C4-2B (cell line): ENCODE measurements at regions not wholly inside any gene's neighbourhood (a gene's known extent, or its start where the extent isn't known, plus 50 kb on each side); places are given as distances from the start of the nearest gene placed in this dataset.

Source experiments
- H3K27ac ChIP-seq: fragments of 450-650 bp; 2 replicates; pipeline ENCODE4 v1.5.1; 2017
- CTCF ChIP-seq: fragments of 450-650 bp; conservative IDR thresholded peaks from 2 replicates; pipeline ENCODE4 v1.5.1; 2017; ENCODE audit warnings: mild to moderate bottlenecking
- ZFX ChIP-seq: fragments of 450-650 bp; IDR thresholded peaks from 2 replicates; pipeline ENCODE4 v1.6.1; 2017

- TF ChIP-seq ZFX (no peak), CTCF (no peak)
- H3K27ac ChIP-seq = no peak overlapping the region
Measured at GRCh38 chr2:145020139-145020538, 500.2 kb upstream of the ZEB2 start.

- H3K27ac ChIP-seq = no peak overlapping the region
- TF ChIP-seq ZFX (no peak), CTCF (no peak)
Measured at GRCh38 chr2:145018502-145018901, 498.6 kb upstream of the ZEB2 start.

GRCh38 chr2:145017149-145017548 lies 497.2 kb upstream of the ZEB2 start:
- TF ChIP-seq ZFX (no peak), CTCF (no peak)
- no peak overlapping the region for H3K27ac ChIP-seq

- H3K27ac ChIP-seq = no peak overlapping the region
- no peak for TF ChIP-seq CTCF
- TF ChIP-seq ZFX = no peak
Measured at GRCh38 chr2:145016711-145017110, 496.8 kb upstream of the ZEB2 start.

GRCh38 chr2:145015561-145015960 lies 495.6 kb upstream of the ZEB2 start:
- H3K27ac ChIP-seq = no peak overlapping the region
- no peak for TF ChIP-seq CTCF
- no peak for TF ChIP-seq ZFX

GRCh38 chr2:145012806-145013205 lies 492.9 kb upstream of the ZEB2 start:
- TF ChIP-seq ZFX (no peak), CTCF (no peak)
- no peak overlapping the region for H3K27ac ChIP-seq

- TF ChIP-seq CTCF (no peak), ZFX (no peak)
- H3K27ac ChIP-seq = no peak overlapping the region
Measured at GRCh38 chr2:145012214-145012670, 492.3 kb upstream of the ZEB2 start.
